ENCODE measurements at regions not wholly inside any gene's neighbourhood (a gene's known extent, or its start where the extent isn't known, plus 50 kb on each side); places are given as distances from the start of the nearest gene placed in this dataset.

GRCh38 chr20:21017528-21018085 is 88.6 kb downstream of the LINC00237 start:
- TF ChIP-seq, protein P1, sequence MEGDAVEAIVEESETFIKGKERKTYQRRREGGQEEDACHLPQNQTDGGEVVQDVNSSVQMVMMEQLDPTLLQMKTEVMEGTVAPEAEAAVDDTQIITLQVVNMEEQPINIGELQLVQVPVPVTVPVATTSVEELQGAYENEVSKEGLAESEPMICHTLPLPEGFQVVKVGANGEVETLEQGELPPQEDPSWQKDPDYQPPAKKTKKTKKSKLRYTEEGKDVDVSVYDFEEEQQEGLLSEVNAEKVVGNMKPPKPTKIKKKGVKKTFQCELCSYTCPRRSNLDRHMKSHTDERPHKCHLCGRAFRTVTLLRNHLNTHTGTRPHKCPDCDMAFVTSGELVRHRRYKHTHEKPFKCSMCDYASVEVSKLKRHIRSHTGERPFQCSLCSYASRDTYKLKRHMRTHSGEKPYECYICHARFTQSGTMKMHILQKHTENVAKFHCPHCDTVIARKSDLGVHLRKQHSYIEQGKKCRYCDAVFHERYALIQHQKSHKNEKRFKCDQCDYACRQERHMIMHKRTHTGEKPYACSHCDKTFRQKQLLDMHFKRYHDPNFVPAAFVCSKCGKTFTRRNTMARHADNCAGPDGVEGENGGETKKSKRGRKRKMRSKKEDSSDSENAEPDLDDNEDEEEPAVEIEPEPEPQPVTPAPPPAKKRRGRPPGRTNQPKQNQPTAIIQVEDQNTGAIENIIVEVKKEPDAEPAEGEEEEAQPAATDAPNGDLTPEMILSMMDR (IDR thresholded peaks at IDR 0.05; ENCODE audit: low read depth, low read length), result no peak
- TF ChIP-seq EZH2phosphoT487 (IDR thresholded peaks at IDR 0.05; ENCODE audit: low read depth), result no peak
